Left lung (tissue), 4 donors: ENCODE measurements at regions not wholly inside any gene's neighbourhood (a gene's known extent, or its start where the extent isn't known, plus 50 kb on each side); places are given as distances from the start of the nearest gene placed in this dataset.

Experiments used
- ATAC-seq: fragments of 200-7000 bp; cut with Tn5 transposase; one replicate; pipeline ENCODE4 v1.9.1; 2020; ENCODE audit warnings: moderate library complexity
- DNase-seq, 4 donors: peaks; one replicate each; pipeline ENCODE4 v3.0.0-alpha.2; 2013 to 2020
- H3K27ac ChIP-seq, 2 donors: fragments of 200-600 bp; sonication (generic) in 1 of 2; one replicate each; pipeline versions ENCODE4 v1.5.0 to v1.8.0; 2020 to 2021
- H3K27me3 ChIP-seq, 2 donors: fragments of 200-600 bp; sonication (generic) in 1 of 2; one replicate each; pipeline versions ENCODE4 v1.5.0 to v1.8.0; 2020 to 2021
- H3K36me3 ChIP-seq, 2 donors: fragments of 200-600 bp; sonication (generic) in 1 of 2; one replicate each; pipeline versions ENCODE4 v1.5.0 to v1.8.0; 2020 to 2021
- H3K4me1 ChIP-seq, 2 donors: fragments of 200-600 bp; one replicate each; pipeline ENCODE4 v1.8.0; 2021
- H3K4me3 ChIP-seq, 2 donors: fragments of 200-600 bp; sonication (generic) in 1 of 2; one replicate each; pipeline versions ENCODE4 v1.5.0 to v1.8.0; 2020 to 2021; ENCODE audit warnings: mild to moderate bottlenecking in 1 of 2
- H3K9me3 ChIP-seq, 2 donors: fragments of 200-600 bp; sonication (generic) in 1 of 2; one replicate each; pipeline versions ENCODE4 v1.5.0 to v1.8.0; 2020 to 2021
- CTCF ChIP-seq, 2 donors: fragments of 200-600 bp; sonication (generic) in 1 of 2; IDR thresholded peaks; one replicate each; pipeline versions ENCODE4 v1.5.0 to v1.8.0; 2021; ENCODE audit warnings: antibody characterized with exemption in 2 of 2
- intact Hi-C, 2 donors: fragments of 100-400 bp; cut with DNase I; formaldehyde crosslinking; loops; one replicate each; pipeline versions ENCODE4 v1.11.2 to v1.14.2; 2022
- donor health status: DM: no; HTN: yes; CAD: no.
- donor health status: DM: no; HTN: no; CAD: no.

DNA sequence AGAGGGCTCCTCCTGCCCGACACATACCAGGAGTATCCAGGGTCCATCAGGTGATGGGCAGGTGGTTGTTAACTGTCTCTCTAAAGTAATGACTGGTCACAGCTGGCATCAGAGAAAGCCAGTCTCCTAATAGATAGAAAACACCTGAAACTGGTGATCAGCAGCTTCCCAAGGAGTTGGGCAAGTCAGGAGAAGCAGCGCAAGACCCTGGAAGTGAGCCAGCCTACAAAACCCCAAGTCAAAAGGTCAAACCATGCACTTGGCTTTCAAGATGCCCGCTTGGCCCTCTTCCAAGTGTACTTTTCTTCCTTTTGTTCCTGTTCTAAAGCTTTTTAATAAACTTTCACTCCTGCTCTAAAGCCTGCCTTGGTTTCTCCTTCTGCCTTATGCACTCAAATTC, 815.2 kb downstream of the DCDC2C start:
- no peaks in the 10 kb centered on the region for H3K4me1 ChIP-seq
- intact Hi-C loops = no loop called here
- H3K9me3 ChIP-seq = no peaks in the 10 kb centered on the region
- no peaks in the 10 kb centered on the region for H3K27me3 ChIP-seq
- DNase-seq = no peak
- no peak overlapping the region for H3K27ac ChIP-seq
- ATAC-seq = no peak
- no peaks in the 10 kb centered on the region for H3K36me3 ChIP-seq
- TF ChIP-seq CTCF (IDR thresholded peaks at IDR 0.05) = no peak
- H3K4me3 ChIP-seq = no peak overlapping the region

GRCh38 chr2:4522498-4523421, 819.4 kb downstream of the DCDC2C start:
- intact Hi-C loops = no loop called here

GRCh38 chr2:4527416-4527815, 824.0 kb downstream of the DCDC2C start:
- Histone ChIP-seq H3K27ac (no peak overlapping the region), H3K27me3 (no peaks in the 10 kb centered on the region), H3K4me1 (no peaks in the 10 kb centered on the region), H3K4me3 (no peak overlapping the region), H3K36me3 (no peaks in the 10 kb centered on the region), H3K9me3 (no peaks in the 10 kb centered on the region)
- DNase-seq (no peak), ATAC-seq (no peak)
- no peak for TF ChIP-seq CTCF (IDR thresholded peaks at IDR 0.05)
- intact Hi-C loops = no loop called here

More at GRCh38 chr2:4522498-4523421, 819.4 kb downstream of the DCDC2C start:
- H3K4me1 ChIP-seq = no peaks in the 10 kb centered on the region
- DNase-seq = no peak
- H3K36me3 ChIP-seq = no peaks in the 10 kb centered on the region
- H3K9me3 ChIP-seq = no peaks in the 10 kb centered on the region
- H3K4me3 ChIP-seq = no peak overlapping the region
- TF ChIP-seq CTCF (IDR thresholded peaks at IDR 0.05) = no peak
- no peak for ATAC-seq
- H3K27me3 ChIP-seq = no peaks in the 10 kb centered on the region
- H3K27ac ChIP-seq = no peak overlapping the region

DNA sequence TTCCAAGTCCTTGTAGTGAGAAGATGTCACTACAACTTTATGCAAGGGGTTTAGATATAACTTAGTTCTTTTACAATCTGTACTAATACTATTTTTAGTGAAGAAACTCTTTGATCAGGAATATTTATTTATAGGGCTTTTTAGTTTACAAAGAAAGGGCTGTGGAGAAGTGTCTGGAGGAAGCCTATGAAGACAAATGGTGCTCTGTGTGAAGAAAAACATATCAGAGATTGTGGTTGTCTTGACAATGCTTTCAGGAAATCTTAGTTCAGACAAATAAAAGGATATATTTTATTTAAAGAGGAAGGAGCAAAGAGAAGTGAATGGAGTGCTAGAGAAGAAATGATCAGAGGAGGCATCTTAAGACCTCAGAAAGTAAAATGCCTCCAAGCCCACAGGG, 824.9 kb downstream of the DCDC2C start:
- H3K36me3 ChIP-seq = no peaks in the 10 kb centered on the region
- TF ChIP-seq CTCF (IDR thresholded peaks at IDR 0.05) = no peak
- no peaks in the 10 kb centered on the region for H3K9me3 ChIP-seq
- H3K27me3 ChIP-seq = no peaks in the 10 kb centered on the region
- no peaks in the 10 kb centered on the region for H3K4me1 ChIP-seq
- intact Hi-C loops = no loop called here
- DNase-seq = no peak
- no peak overlapping the region for H3K4me3 ChIP-seq
- no peak overlapping the region for H3K27ac ChIP-seq
- no peak for ATAC-seq

- intact Hi-C loops = no loop called here
- no peak for TF ChIP-seq CTCF (IDR thresholded peaks at IDR 0.05)
- Histone ChIP-seq H3K36me3 (no peaks in the 10 kb centered on the region), H3K27me3 (no peaks in the 10 kb centered on the region), H3K27ac (no peak overlapping the region), H3K9me3 (no peaks in the 10 kb centered on the region), H3K4me3 (no peak overlapping the region), H3K4me1 (no peaks in the 10 kb centered on the region)
- no peak for ATAC-seq
- no peak for DNase-seq
Measured at GRCh38 chr2:4528773-4529172, 825.4 kb downstream of the DCDC2C start.
